DMS153 treated with DMSO at 0.1 percent for 48 hours (cell line): ENCODE measurements at regions not wholly inside any gene's neighbourhood (a gene's known extent, or its start where the extent isn't known, plus 50 kb on each side); places are given as distances from the start of the nearest gene placed in this dataset.
A peak's percentile ranks its signal among the peaks of the same experiment; 100 is the strongest.
"Not testable (repeated sequence)": the region's sequence is repeated elsewhere in the genome, so short reads cannot be mapped to it uniquely, and the experiment has no call there.

Experiments
- DNase-seq: peaks from one replicate; lab custom pipeline; 2025; ENCODE audit not compliant: unreplicated experiment; lab: John Stamatoyannopoulos, UW

DNA sequence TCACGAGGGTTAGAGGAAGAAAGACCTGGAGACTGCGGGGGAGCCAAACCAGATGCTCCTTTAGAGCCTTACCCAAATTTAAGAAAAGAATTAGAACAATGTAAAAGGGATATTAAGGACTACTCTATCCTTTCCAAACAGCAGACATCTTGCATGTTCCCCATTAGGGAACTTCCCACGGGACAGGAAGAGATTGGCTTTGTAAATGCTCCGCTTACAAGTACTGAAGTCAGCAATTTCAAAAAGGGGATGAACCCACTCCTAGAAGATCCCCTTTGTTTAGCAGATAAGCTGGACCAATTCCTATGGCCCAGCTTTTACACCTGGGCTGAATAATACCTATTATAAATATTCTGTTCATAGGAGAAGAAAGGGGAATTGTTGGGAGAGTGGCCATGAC is 74.2 kb downstream of the APOBEC1 start:
- no peak for DNase-seq

DNA sequence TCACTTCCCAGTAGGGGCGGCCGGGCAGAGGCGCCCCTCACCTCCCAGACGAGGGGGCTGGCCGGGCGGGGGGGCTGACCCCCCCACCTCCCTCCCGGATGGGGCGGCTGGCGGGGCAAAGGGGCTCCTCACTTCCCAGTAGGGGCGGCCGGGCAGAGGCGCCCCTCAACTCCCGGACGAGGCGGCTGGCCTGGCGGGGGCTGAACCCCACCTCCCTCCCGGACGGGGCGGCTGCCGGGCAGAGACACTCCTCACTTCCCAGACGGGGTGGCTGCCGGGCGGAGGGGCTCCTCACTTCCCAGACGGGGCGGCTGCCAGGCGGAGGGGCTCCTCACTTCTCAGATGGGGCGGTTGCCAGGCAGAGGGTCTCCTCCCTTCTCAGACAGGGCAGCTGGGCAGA is 75.6 kb downstream of the APOBEC1 start:
- DNase-seq = not testable (repeated sequence)

DNA sequence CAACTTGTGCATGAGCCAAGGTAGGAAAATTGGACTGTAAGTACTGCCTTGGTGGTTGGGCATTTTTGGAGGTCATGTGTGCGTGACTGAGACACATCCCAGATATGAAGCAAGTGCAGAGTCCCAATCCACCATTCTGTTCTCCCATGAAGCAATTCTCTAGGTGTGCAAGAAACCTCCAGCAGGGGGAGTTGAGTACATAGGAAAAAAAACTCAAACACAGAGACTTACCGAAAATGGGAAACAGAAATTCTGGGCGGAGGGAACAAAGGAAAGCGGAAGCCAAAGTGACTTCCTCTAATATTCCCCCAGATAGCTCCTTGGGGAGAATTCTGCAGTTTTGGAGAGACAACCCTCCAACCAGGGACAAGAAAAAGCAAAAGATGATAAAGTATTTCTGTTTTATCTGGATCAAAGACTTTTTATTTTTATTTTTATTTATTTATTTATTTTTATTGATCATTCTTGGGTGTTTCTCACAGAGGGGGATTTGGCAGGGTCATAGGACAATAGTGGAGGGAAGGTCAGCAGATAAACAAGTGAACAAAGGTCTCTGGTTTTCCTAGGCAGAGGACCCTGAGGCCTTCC is 76.9 kb downstream of the APOBEC1 start:
- DNase-seq = peak; percentile 28

DNA sequence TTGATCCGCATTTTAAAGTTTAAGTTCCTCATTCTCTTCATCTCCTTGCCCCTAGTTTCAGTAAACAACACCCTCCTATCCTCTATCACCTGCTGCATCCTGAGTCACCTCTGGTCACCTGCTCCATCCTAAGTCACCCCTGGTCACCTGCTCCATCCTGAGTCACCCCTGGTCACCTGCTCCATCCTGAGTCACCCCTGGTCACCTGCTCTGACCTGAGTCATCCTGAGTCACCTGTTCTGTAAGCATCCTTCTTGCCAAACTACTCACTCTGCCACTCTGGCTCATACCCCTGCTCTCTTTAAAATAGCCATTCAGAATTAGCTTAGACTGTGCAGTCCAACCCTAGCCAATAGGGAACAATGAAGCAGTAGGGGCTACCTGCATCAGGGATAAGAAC is 80.6 kb upstream of the CD163 start:
- DNase-seq = not testable (repeated sequence)

DNA sequence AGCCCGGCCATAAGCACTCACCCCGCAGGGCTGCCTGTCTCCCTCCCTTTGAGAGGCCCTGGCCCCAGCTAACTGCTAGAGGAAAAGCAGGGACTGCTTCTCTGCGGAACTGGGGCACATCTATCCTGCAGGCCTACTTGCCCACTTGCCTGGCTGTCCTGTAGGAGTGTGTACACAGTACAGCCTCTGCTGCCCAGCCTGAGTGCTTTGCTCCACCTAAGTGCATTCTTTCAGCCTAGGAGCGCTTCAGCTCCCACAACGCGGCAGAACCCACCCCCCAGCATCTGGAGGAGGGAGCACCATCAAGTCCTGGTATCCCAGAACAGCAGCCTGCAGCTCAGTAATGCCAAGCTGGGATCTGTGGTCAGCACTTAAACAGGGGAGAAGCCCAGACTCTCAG is 79.9 kb upstream of the CD163 start:
- DNase-seq = no peak

DNA sequence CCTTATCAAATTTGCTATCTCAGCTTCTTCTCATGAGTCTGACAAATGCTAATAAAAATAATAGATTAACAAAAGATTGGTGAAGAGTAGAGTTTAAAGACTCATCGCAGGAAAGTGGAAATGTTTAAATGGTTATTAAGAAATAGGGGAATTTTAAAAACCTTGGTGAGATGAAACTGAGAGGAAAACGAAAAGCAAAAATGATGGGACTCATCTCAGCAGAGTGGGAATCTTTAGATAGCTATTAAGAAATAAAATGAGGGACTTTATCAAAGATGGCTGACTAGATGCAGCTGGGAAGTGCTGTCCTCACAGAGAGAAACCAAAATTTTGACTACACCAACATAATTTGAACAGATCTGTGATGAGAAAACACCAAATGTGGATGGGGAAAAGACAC is 79.2 kb upstream of the CD163 start:
- DNase-seq = no peak

DNA sequence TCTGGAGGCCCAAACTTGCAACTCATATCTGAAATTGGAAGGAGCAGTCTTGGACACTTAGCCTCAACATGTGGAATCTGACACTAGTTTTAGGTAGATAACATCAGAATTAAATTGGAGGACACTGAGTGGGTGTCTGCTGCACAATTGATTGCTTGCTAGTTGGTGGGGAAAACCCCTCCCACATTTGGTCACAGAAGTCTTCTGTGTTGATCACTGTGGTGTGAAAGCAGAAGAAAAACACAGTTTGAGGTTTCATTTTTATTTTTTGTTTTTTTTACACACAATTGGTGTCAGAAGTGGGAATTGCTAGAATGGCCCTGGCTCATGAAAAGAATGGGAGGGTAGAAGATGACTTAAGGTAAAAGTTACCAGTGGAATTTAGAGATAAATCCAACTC is 78.0 kb upstream of the CD163 start:
- DNase-seq = no peak

DNA sequence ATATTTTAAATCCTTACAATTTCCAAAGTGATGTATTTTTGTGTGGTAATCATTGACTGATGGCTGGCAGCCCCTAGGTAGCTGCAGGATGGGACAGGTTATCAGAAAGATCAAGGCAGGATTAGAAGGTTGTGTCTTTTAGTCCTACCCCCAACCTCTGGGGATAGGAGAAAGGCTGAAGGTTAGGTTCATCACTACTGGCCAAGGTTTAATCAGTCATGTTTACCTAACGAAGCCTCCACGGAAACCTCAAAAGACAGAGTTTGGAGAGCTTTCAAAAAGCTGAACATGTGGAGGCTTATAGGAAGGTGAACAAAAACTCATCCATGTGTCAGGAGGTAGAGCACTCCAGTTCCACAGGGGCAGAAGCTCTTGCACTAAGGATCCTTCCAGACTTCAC is 77.5 kb upstream of the CD163 start:
- DNase-seq = no peak

DNA sequence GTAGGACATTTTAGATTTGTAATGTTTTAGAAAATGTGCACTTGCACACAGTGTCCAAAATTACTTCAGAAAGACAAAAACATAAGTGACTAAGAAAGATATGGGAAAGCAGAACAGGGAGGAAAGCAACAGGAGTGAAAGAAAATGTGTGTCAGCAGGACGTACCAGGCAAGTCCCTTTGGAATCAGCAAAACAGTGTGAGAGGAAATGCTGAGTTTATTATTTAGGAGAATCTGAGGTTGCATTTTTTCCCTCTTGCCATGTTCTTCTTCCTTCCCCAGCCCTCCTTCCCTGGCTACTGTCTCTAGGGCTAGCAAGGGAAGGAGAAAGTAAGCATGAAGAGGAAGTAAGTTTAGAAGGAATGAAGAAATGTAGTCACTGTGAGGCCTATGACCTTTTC is 67.7 kb upstream of the CD163 start:
- DNase-seq = no peak

DNA sequence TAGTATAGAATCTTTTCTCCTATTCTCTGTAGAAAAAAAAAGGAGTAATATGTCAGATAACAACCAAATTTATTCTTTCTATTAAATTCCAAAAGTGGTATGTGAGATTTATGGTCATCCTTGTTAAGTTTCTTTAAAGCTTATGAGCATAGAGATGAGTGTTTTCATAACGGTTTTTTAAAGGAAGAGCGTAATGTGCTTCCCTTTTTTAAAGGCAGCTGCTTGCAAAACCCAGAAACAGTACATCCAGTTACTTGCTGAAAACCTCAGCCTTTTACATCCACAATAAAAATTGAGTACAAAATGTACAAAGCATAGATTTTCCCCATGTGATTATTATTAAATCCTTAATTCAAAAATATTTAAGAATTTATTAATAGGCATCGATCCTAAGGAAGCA is 53.6 kb upstream of the CD163 start:
- no peak for DNase-seq

DNA sequence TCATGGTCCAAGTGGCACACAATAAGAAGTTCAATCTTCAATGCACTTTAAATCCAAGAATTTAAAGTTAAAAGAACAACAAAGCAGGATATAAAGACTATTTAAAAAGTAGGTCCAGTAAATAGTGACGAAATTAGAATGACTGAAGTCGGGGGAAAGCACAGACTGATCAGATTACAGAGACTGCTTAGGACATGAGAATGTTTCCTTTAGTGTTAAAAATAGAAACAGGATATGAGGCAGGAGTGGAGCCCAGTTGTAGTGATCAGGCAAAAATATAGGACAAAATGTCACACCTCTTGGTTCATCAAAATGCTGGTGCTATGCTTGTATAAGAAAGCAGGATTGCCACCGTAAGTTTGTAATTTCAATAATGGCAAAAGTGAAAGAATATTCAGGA is 52.2 kb upstream of the CD163 start:
- DNase-seq = no peak

DNA sequence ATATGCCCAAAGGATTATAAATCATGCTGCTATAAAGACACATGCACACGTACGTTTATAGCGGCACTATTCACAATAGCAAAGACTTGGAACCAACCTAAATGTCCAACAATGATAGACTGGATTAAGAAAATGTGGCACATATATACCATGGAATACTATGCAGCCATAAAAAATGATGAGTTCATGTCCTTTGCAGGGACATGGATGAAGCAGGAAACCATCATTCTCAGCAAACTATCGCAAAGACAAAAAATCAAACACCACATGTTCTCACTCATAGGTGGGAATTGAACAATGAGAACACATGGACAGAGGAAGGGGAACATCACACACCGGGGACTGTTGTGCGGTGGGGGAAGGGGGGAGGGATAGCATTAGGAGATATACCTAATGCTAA is 51.3 kb upstream of the CD163 start:
- DNase-seq = not testable (repeated sequence)
